MCF 10A (cell line): ENCODE measurements at regions not wholly inside any gene's neighbourhood (a gene's known extent, or its start where the extent isn't known, plus 50 kb on each side); places are given as distances from the start of the nearest gene placed in this dataset.

Experiments
- BruUV-seq: library from RNA; stranded (reverse); fragments of 400-500 nt; replicated peaks from 2 replicates; lab custom pipeline; 2021; lab: Mats Ljungman, UMichigan
- CTCF ChIA-PET: fragments of 300-600 bp; sonication (Branson Sonifier 250); formaldehyde crosslinking; extraction: SDS; loops from one replicate; lab custom pipeline; 2021; ENCODE audit warnings: antibody characterized with exemption, inconsistent platforms; lab: Yijun Ruan, JAX
- POLR2A ChIA-PET: fragments of 300-600, 350-650 bp; sonication (Branson Sonifier 250); formaldehyde crosslinking; extraction: SDS; loops from one replicate; lab custom pipeline; 2020; ENCODE audit warnings: antibody characterized with exemption, inconsistent platforms; lab: Yijun Ruan, JAX
- DNase-seq: peaks from one replicate; pipeline ENCODE4 v3.0.0-alpha.2; 2018; ENCODE audit not compliant: unreplicated experiment
- H3K27ac Mint-ChIP-seq: one replicate; pipeline ENCODE4 v1.8.0; 2022; ENCODE audit warnings: mild to moderate bottlenecking, low read depth, mixed read lengths; ENCODE audit not compliant: unreplicated experiment
- H3K27me3 Mint-ChIP-seq: one replicate; pipeline ENCODE4 v1.8.0; 2022; ENCODE audit warnings: mixed read lengths; ENCODE audit not compliant: insufficient read depth, unreplicated experiment
- H3K36me3 Mint-ChIP-seq: one replicate; pipeline ENCODE4 v1.8.0; 2022; ENCODE audit warnings: mild to moderate bottlenecking, moderate library complexity, mixed read lengths; ENCODE audit not compliant: insufficient read depth, unreplicated experiment
- H3K4me1 Mint-ChIP-seq: one replicate; pipeline ENCODE4 v1.8.0; 2022; ENCODE audit warnings: mixed read lengths; ENCODE audit not compliant: insufficient read depth, unreplicated experiment
- H3K4me3 Mint-ChIP-seq: one replicate; pipeline ENCODE4 v1.8.0; 2022; ENCODE audit warnings: mild to moderate bottlenecking, moderate library complexity, mixed read lengths; ENCODE audit not compliant: unreplicated experiment
- H3K9me3 Mint-ChIP-seq: one replicate; pipeline ENCODE4 v1.8.0; 2022; ENCODE audit warnings: mixed read lengths; ENCODE audit not compliant: unreplicated experiment
- intact Hi-C: fragments of 100-400 bp; cut with micrococcal nuclease; formaldehyde crosslinking; loops from 2 replicates; pipeline ENCODE4 v1.14.1; 2022
- TF ChIP-seq, protein P1 (sequence below): fragments of 200-600 bp; IDR thresholded peaks from one replicate; pipeline ENCODE4 v1.8.0; 2022; ENCODE audit warnings: antibody characterized with exemption, mild to moderate bottlenecking; ENCODE audit not compliant: unreplicated experiment

DNA sequence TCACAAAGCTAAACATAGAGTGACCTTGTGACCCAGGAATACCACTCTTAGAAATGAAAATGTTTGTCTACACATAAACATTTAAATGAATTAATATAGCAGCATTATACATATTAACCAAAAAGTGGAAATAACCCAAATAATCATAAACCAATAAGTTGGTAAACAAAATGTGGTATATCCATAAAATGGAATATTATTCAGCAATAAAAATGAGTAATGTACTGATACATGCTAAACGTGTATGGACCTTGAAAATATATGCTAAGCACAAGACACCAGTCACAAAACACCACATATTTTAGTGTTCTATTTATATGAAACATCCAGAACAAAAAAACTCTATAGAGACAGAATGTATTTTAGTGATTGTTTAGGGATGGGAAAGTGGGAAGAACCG lies 68.9 kb upstream of the FUT9 start:
- H3K27ac Mint-ChIP-seq, result no peak overlapping the region
- TF ChIP-seq, protein P1, sequence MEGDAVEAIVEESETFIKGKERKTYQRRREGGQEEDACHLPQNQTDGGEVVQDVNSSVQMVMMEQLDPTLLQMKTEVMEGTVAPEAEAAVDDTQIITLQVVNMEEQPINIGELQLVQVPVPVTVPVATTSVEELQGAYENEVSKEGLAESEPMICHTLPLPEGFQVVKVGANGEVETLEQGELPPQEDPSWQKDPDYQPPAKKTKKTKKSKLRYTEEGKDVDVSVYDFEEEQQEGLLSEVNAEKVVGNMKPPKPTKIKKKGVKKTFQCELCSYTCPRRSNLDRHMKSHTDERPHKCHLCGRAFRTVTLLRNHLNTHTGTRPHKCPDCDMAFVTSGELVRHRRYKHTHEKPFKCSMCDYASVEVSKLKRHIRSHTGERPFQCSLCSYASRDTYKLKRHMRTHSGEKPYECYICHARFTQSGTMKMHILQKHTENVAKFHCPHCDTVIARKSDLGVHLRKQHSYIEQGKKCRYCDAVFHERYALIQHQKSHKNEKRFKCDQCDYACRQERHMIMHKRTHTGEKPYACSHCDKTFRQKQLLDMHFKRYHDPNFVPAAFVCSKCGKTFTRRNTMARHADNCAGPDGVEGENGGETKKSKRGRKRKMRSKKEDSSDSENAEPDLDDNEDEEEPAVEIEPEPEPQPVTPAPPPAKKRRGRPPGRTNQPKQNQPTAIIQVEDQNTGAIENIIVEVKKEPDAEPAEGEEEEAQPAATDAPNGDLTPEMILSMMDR, result no peak
- H3K36me3 Mint-ChIP-seq, result no peaks in the 10 kb centered on the region
- H3K9me3 Mint-ChIP-seq, result no peaks in the 10 kb centered on the region
- H3K4me1 Mint-ChIP-seq, result no peaks in the 10 kb centered on the region
- BruUV-seq, result no TSS peak
- DNase-seq, result no peak
- intact Hi-C loops, result no loop called here
- H3K4me3 Mint-ChIP-seq, result no peak overlapping the region
- peaks cover 10% of the 10 kb centered on the region for H3K27me3 Mint-ChIP-seq
- ChIA-PET CTCF (no interaction called here), POLR2A (no interaction called here)

DNA sequence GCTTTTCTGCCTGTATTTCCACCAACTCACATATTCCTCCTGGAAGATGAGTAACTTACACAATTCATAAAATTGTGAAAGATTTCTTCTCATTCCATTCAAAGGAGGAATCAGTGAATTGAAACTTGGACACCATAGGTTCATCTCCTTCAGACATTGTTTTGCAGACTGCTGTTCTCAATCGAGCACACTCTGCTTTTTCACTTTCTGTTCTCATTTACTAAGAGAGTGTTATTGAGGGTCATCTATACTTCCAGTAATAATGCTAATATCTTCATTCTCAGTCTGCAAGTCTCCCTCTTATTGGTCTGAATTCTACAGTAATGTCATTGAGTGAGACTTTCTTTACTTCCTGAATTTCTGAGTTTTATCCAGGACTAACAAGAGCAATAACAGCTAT lies 67.5 kb upstream of the FUT9 start:
- no peak for DNase-seq
- no TSS peak for BruUV-seq
- TF ChIP-seq, protein P1, result no peak
- Mint-ChIP-seq H3K4me1 (no peaks in the 10 kb centered on the region), H3K27ac (no peak overlapping the region), H3K36me3 (no peaks in the 10 kb centered on the region), H3K27me3 (peaks cover 25% of the 10 kb centered on the region), H3K4me3 (no peak overlapping the region), H3K9me3 (no peaks in the 10 kb centered on the region)
- ChIA-PET CTCF (no interaction called here), POLR2A (no interaction called here)
- intact Hi-C loops, result no loop called here

DNA sequence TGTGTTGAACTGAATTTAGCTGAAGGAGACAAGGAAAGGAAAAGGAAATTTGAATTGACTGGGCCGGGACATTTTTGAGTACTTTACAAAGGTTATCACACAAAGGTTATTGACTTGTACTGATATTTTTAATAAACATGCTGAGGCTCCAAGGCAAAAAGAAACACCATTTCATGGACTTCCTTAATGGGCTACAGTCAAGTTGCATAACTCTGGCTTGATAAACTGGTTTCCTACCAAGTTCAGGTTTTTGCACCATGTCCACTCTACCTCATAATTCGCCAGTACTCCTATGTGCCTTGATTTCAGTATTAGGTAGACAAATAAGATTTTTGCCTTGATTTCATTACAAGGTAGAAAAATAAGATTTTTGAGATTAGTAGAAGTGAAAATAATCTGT lies 65.8 kb upstream of the FUT9 start:
- intact Hi-C loops, result no loop called here
- ChIA-PET CTCF (interaction anchor here (0.7 kb wide), 1 partner anchor 31 kb away, joined by 3 read pairs; no protein-coding TSS in a partner anchor), POLR2A (no interaction called here)
- TF ChIP-seq, protein P1, result no peak
- DNase-seq, result no peak
- no peaks in the 10 kb centered on the region for H3K9me3 Mint-ChIP-seq
- peaks cover 32% of the 10 kb centered on the region for H3K27me3 Mint-ChIP-seq
- no peak overlapping the region for H3K4me3 Mint-ChIP-seq
- H3K4me1 Mint-ChIP-seq, result no peaks in the 10 kb centered on the region
- no peak overlapping the region for H3K27ac Mint-ChIP-seq
- no TSS peak for BruUV-seq
- H3K36me3 Mint-ChIP-seq, result no peaks in the 10 kb centered on the region

DNA sequence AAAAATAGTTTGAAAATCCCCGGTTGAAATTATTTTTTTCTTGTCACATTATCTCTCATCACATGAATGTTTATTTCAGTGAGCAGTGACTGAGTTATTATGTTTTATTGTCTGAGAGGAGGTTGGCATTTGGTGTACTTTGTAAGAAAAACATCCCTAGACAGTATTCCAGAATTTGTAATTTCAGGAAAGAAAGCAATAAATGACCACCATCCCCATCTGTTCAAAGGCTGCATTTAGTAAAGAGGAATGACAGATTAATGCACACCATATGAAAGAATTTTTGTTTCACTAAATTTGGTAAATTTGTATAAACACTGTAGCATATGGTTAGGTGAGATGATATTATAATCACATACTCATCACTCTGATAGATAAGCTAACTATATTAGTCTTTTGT lies 57.1 kb upstream of the FUT9 start:
- BruUV-seq, result no TSS peak
- peaks cover 12% of the 10 kb centered on the region for H3K27me3 Mint-ChIP-seq
- CTCF ChIA-PET, result no interaction called here

More for the DNA sequence above, 57.1 kb upstream of the FUT9 start:
- Mint-ChIP-seq H3K4me1 (no peaks in the 10 kb centered on the region), H3K36me3 (no peaks in the 10 kb centered on the region), H3K9me3 (no peaks in the 10 kb centered on the region), H3K4me3 (no peak overlapping the region), H3K27ac (no peak overlapping the region)
- TF ChIP-seq, protein P1, result no peak
- no peak for DNase-seq
- intact Hi-C loops, result no loop called here
- POLR2A ChIA-PET, result no interaction called here
